C4-2B (cell line): ENCODE measurements at regions not wholly inside any gene's neighbourhood (a gene's known extent, or its start where the extent isn't known, plus 50 kb on each side); places are given as distances from the start of the nearest gene placed in this dataset.

Experiments
- H3K27ac ChIP-seq: fragments of 450-650 bp; 2 replicates; pipeline ENCODE4 v1.5.1; 2017
- CTCF ChIP-seq: fragments of 450-650 bp; conservative IDR thresholded peaks from 2 replicates; pipeline ENCODE4 v1.5.1; 2017; ENCODE audit warnings: mild to moderate bottlenecking
- ZFX ChIP-seq: fragments of 450-650 bp; IDR thresholded peaks from 2 replicates; pipeline ENCODE4 v1.6.1; 2017

- H3K27ac ChIP-seq = no peak overlapping the region
- TF ChIP-seq ZFX = no peak
- no peak for TF ChIP-seq CTCF
Measured at GRCh38 chr13:27327633-27328032, 57.0 kb downstream of the RASL11A start.

GRCh38 chr13:27329210-27329609 lies 58.6 kb downstream of the RASL11A start:
- no peak overlapping the region for H3K27ac ChIP-seq
- TF ChIP-seq ZFX = no peak
- no peak for TF ChIP-seq CTCF

- TF ChIP-seq CTCF (no peak), ZFX (0 out of 2 replicates have a peak, but pooled peaks have one; percentile 18)
- H3K27ac ChIP-seq = no peak overlapping the region
Measured at GRCh38 chr13:27334774-27335435, 64.3 kb downstream of the RASL11A start.

GRCh38 chr13:27336014-27336673 lies 65.5 kb downstream of the RASL11A start:
- no peak for TF ChIP-seq CTCF
- no peak for TF ChIP-seq ZFX
- H3K27ac ChIP-seq = no peak overlapping the region

- no peak overlapping the region for H3K27ac ChIP-seq
- TF ChIP-seq CTCF (no peak), ZFX (no peak)
Measured at GRCh38 chr13:27338207-27338606, 67.6 kb downstream of the RASL11A start.

GRCh38 chr13:27338816-27339215 lies 68.2 kb downstream of the RASL11A start:
- TF ChIP-seq CTCF (no peak), ZFX (no peak)

GRCh38 chr13:27339299-27339698 lies 68.7 kb downstream of the RASL11A start:
- TF ChIP-seq ZFX (no peak), CTCF (peak; percentile 96)
- H3K27ac ChIP-seq = no peak overlapping the region

More at GRCh38 chr13:27338816-27339215, 68.2 kb downstream of the RASL11A start:
- H3K27ac ChIP-seq = no peak overlapping the region
